Osteocyte (in vitro differentiated cells): ENCODE measurements at regions not wholly inside any gene's neighbourhood (a gene's known extent, or its start where the extent isn't known, plus 50 kb on each side); places are given as distances from the start of the nearest gene placed in this dataset.
"Not testable (repeated sequence)": the region's sequence is repeated elsewhere in the genome, so short reads cannot be mapped to it uniquely, and the experiment has no call there.

Experiments
- DNase-seq: peaks from one replicate; pipeline ENCODE4 v3.0.0; 2021; ENCODE audit warnings: mixed read lengths; ENCODE audit not compliant: unreplicated experiment; ENCODE audit errors: extremely low spot score
- H3K27ac Mint-ChIP-seq: one replicate; pipeline ENCODE4 v1.8.0; 2021; ENCODE audit warnings: mild to moderate bottlenecking, mixed read lengths; ENCODE audit not compliant: unreplicated experiment
- H3K27me3 Mint-ChIP-seq: one replicate; pipeline ENCODE4 v1.8.0; 2021; ENCODE audit warnings: mixed read lengths; ENCODE audit not compliant: unreplicated experiment
- H3K36me3 Mint-ChIP-seq: one replicate; pipeline ENCODE4 v1.8.0; 2021; ENCODE audit warnings: mixed read lengths; ENCODE audit not compliant: unreplicated experiment
- H3K4me1 Mint-ChIP-seq: one replicate; pipeline ENCODE4 v1.8.0; 2021; ENCODE audit warnings: mixed read lengths; ENCODE audit not compliant: unreplicated experiment
- H3K4me3 Mint-ChIP-seq: one replicate; pipeline ENCODE4 v1.8.0; 2021; ENCODE audit warnings: mild to moderate bottlenecking, moderate library complexity, mixed read lengths; ENCODE audit not compliant: unreplicated experiment
- H3K9me3 Mint-ChIP-seq: one replicate; pipeline ENCODE4 v1.8.0; 2021; ENCODE audit warnings: mixed read lengths; ENCODE audit not compliant: unreplicated experiment
- TF ChIP-seq, protein P1 (sequence below): fragments of 200-600 bp; sonication (generic); IDR thresholded peaks from 2 replicates; pipeline ENCODE4 v1.5.0; 2021; ENCODE audit warnings: antibody characterized with exemption, mild to moderate bottlenecking, moderate library complexity

DNA sequence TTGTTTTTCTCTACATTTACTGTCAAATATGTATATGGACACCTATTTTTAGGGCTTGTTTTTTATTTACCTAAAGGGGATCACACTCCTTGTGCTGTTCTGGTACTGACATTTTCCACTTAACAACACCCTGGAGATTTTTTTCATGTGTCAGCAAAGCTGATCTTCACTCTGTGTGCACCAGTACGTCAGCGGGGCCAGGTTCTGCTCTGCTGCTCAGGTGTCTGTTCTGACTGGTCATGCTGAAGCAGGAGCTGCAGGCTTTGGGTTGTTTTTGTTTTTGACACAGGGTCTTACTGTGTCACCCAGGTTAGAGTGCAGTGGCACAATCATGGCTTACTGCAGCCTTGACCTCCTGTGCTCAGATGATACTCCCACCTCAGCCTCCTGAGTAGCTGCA lies 81.9 kb upstream of the CCND2 start:
- no peak overlapping the region for H3K4me3 Mint-ChIP-seq
- no peaks in the 10 kb centered on the region for H3K9me3 Mint-ChIP-seq
- no peak overlapping the region for H3K27ac Mint-ChIP-seq
- no peaks in the 10 kb centered on the region for H3K36me3 Mint-ChIP-seq
- TF ChIP-seq, protein P1, sequence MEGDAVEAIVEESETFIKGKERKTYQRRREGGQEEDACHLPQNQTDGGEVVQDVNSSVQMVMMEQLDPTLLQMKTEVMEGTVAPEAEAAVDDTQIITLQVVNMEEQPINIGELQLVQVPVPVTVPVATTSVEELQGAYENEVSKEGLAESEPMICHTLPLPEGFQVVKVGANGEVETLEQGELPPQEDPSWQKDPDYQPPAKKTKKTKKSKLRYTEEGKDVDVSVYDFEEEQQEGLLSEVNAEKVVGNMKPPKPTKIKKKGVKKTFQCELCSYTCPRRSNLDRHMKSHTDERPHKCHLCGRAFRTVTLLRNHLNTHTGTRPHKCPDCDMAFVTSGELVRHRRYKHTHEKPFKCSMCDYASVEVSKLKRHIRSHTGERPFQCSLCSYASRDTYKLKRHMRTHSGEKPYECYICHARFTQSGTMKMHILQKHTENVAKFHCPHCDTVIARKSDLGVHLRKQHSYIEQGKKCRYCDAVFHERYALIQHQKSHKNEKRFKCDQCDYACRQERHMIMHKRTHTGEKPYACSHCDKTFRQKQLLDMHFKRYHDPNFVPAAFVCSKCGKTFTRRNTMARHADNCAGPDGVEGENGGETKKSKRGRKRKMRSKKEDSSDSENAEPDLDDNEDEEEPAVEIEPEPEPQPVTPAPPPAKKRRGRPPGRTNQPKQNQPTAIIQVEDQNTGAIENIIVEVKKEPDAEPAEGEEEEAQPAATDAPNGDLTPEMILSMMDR: no peak
- peaks cover 9% of the 10 kb centered on the region for H3K27me3 Mint-ChIP-seq
- DNase-seq: peak; percentile 66
- H3K4me1 Mint-ChIP-seq: no peaks in the 10 kb centered on the region

DNA sequence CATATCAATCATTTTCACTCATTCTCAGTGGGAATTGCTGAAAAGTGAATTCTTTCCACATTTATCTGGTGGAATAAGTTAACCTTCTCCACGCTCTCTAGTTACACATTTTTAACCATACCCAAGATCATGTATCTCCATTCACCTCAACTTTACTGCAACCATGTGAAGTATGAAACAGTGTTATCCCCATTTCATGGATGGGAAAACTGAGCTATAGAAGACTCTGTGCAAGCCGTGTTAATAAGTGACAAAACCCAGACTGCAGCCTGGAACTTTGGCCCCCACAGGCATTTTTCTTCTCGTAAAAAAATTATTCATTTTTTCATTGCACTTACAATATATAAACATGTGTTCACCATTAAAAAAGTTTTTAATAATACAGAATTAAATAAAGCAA lies 82.4 kb upstream of the CCND2 start:
- Mint-ChIP-seq H3K27ac (no peak overlapping the region), H3K27me3 (peaks cover 9% of the 10 kb centered on the region), H3K36me3 (no peaks in the 10 kb centered on the region), H3K9me3 (no peaks in the 10 kb centered on the region), H3K4me1 (no peaks in the 10 kb centered on the region), H3K4me3 (no peak overlapping the region)
- DNase-seq: no peak
- TF ChIP-seq, protein P1: no peak

DNA sequence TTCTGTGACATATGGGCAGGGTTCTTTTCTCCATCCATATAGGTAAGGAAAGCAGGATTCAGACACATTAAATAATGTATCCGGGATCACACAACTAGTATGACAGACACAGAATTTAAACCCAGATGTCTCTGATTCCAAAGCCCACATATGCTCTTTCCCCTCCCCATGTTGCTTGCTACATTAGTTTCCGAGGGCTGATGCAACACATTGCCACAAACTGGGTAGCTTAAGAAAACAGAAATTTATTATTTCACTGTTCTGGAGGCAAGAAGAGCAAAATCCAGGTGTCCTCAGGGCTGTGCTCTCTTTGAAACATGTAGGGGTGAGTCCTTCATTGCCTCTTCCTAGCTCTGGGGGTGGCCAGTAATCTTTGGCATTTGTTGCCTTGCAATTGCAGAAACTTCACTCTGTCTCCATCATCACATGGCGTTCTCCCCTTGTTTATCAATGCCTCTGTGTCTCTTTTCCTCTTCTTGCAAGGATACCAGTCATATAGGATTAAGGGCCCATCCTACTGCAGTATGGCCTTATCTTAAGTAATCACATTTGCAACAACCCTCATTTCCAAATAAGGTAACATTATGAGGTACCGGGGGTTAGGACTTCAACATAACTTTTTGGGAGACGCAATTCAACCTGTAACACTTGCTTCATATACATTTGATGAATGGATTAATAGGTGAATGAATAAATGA lies 83.0 kb upstream of the CCND2 start:
- DNase-seq: peak; percentile 25
- H3K9me3 Mint-ChIP-seq: no peaks in the 10 kb centered on the region
- H3K36me3 Mint-ChIP-seq: no peaks in the 10 kb centered on the region
- H3K4me3 Mint-ChIP-seq: no peak overlapping the region
- H3K27ac Mint-ChIP-seq: no peak overlapping the region
- no peaks in the 10 kb centered on the region for H3K4me1 Mint-ChIP-seq
- H3K27me3 Mint-ChIP-seq: peaks cover 11% of the 10 kb centered on the region
- TF ChIP-seq, protein P1: no peak

DNA sequence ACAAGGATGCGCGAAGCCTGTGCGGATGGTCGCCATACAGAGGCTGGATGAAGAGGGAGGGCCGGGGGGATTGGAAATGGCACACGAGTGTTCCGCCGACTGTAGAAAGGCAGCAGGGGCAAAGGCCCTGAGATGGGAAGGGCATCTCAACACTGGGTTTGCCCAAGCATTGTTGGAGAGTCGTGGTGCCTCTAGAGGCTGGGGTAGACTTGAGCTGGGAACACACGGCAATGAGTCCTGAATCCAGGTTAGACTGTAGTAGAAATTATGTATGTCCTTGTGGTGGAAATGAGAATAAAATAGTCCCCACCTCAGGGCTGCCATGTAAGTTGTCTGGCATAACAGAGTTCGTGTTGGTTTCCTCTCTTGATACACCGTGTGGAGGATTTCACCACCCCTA lies 83.8 kb upstream of the CCND2 start:
- Mint-ChIP-seq H3K4me1 (no peaks in the 10 kb centered on the region), H3K27ac (no peak overlapping the region), H3K9me3 (no peaks in the 10 kb centered on the region), H3K36me3 (no peaks in the 10 kb centered on the region), H3K27me3 (peaks cover 15% of the 10 kb centered on the region), H3K4me3 (no peak overlapping the region)
- TF ChIP-seq, protein P1: no peak
- no peak for DNase-seq

DNA sequence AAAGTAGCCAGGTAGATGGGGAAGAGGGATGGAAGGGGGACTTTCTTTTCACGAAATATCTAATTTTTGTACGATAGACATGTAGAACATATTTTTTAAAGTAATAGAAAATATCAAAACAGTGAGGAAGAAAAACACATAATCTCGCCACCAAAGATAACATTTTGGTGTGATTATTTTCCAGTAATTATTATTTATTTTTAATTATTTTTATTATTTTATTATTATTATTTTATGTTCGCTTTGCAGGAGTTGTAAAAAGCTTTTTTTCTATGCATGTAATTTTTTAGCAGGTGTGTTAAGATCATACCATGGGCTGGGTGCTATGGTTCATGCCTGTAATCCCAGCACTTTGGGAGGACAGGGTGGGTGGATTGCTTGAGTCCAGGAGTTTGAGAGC lies 85.6 kb upstream of the CCND2 start:
- Mint-ChIP-seq H3K27me3 (peaks cover 15% of the 10 kb centered on the region), H3K4me1 (no peaks in the 10 kb centered on the region), H3K27ac (no peak overlapping the region), H3K36me3 (no peaks in the 10 kb centered on the region), H3K9me3 (no peaks in the 10 kb centered on the region), H3K4me3 (no peak overlapping the region)
- TF ChIP-seq, protein P1: no peak
- no peak for DNase-seq

DNA sequence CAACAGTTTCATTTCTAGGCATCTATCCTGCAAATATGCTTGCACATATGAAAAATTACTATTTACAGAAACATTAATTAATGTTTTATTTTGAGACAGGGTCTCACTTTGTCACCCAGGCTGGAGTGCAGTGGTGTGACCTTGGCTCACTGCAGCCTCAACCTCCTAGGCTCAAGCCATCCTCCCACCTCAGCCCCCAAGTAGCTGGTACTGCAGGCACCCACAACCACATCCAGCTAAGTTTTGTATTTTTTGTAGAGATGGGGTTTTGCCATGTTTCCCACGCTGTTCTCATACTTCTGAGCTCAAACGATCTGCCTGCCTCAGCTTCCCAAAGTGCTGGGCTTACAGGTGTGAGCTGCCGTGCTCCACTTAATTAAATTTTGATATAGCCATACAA lies 86.2 kb upstream of the CCND2 start:
- H3K9me3 Mint-ChIP-seq, H3K4me1 Mint-ChIP-seq, H3K4me3 Mint-ChIP-seq, H3K36me3 Mint-ChIP-seq, H3K27ac Mint-ChIP-seq: not testable (repeated sequence)
- DNase-seq: peak; percentile 30
- H3K27me3 Mint-ChIP-seq: peaks cover 19% of the 10 kb centered on the region
